GM19025 (cell line): ENCODE measurements at regions not wholly inside any gene's neighbourhood (a gene's known extent, or its start where the extent isn't known, plus 50 kb on each side); places are given as distances from the start of the nearest gene placed in this dataset.

Experiments
- ATAC-seq: cut with Tn5 transposase; IDR thresholded peaks from one replicate; pipeline ENCODE4 v1.9.1; 2021; ENCODE audit warnings: mild to moderate bottlenecking, low read depth, moderate library complexity; ENCODE audit not compliant: unreplicated experiment

- no peak for ATAC-seq
These were observed 214.4 kb upstream of the CELF2 start for GRCh38 chr10:10803278-10803677.

- no peak for ATAC-seq
These were observed 213.6 kb upstream of the CELF2 start for GRCh38 chr10:10804061-10804460.

- ATAC-seq, result no peak
These were observed 212.5 kb upstream of the CELF2 start for GRCh38 chr10:10804998-10805740.

- ATAC-seq, result no peak
These were observed 210.6 kb upstream of the CELF2 start for GRCh38 chr10:10807106-10807505.

- ATAC-seq, result no peak
These were observed 206.1 kb upstream of the CELF2 start for GRCh38 chr10:10811562-10811961.

GRCh38 chr10:10813656-10814055 is 204.0 kb upstream of the CELF2 start:
- no peak for ATAC-seq

- no peak for ATAC-seq
These were observed 203.6 kb upstream of the CELF2 start for GRCh38 chr10:10814069-10814468.

GRCh38 chr10:10816447-10816846 is 201.2 kb upstream of the CELF2 start:
- no peak for ATAC-seq

- no peak for ATAC-seq
These were observed 200.1 kb upstream of the CELF2 start for GRCh38 chr10:10817609-10818008.

- no peak for ATAC-seq
These were observed 199.6 kb upstream of the CELF2 start for GRCh38 chr10:10818082-10818481.

GRCh38 chr10:10819206-10819856 is 198.3 kb upstream of the CELF2 start:
- ATAC-seq, result no peak

- ATAC-seq, result no peak
These were observed 195.7 kb upstream of the CELF2 start for GRCh38 chr10:10821926-10822325.

- no peak for ATAC-seq
These were observed 193.0 kb upstream of the CELF2 start for GRCh38 chr10:10824591-10825148.

GRCh38 chr10:10826125-10826524 is 191.5 kb upstream of the CELF2 start:
- ATAC-seq, result no peak

GRCh38 chr10:10828623-10829022 is 189.0 kb upstream of the CELF2 start:
- no peak for ATAC-seq

- ATAC-seq, result no peak
These were observed 188.1 kb upstream of the CELF2 start for GRCh38 chr10:10829576-10829975.

GRCh38 chr10:10830293-10830986 is 187.2 kb upstream of the CELF2 start:
- ATAC-seq, result no peak

GRCh38 chr10:10831085-10831484 is 186.6 kb upstream of the CELF2 start:
- no peak for ATAC-seq

GRCh38 chr10:10833955-10834354 is 183.7 kb upstream of the CELF2 start:
- no peak for ATAC-seq

GRCh38 chr10:10844251-10844650 is 173.4 kb upstream of the CELF2 start:
- ATAC-seq, result no peak

- no peak for ATAC-seq
These were observed 172.5 kb upstream of the CELF2 start for GRCh38 chr10:10845185-10845584.
